Psoas muscle (tissue), 7 donors: ENCODE measurements at regions not wholly inside any gene's neighbourhood (a gene's known extent, or its start where the extent isn't known, plus 50 kb on each side); places are given as distances from the start of the nearest gene placed in this dataset.
A peak's percentile ranks its signal among the peaks of the same experiment; 100 is the strongest.

ENCODE experiments used
- ATAC-seq, 4 donors: fragments of 200-7000 bp; cut with Tn5 transposase; one replicate each; pipeline ENCODE4 v1.9.1; 2020; ENCODE audit warnings: moderate library complexity in 3 of 4, mild to moderate bottlenecking in 2 of 4
- DNase-seq, 2 donors: peaks; one replicate each; pipeline ENCODE4 v3.0.0-alpha.2; 2020
- H3K27ac ChIP-seq: fragments of 200-600 bp; one replicate; pipeline ENCODE4 v1.8.0; 2022
- H3K27me3 ChIP-seq, 3 donors: fragments of 200-600 bp in 1 of 3; one replicate each; pipeline versions ENCODE4 v1.6.1 to v1.8.0; 2013 to 2022; ENCODE audit warnings: low read length in 2 of 3, mild to moderate bottlenecking in 2 of 3, moderate library complexity in 1 of 3; ENCODE audit not compliant: insufficient read depth in 3 of 3
- H3K36me3 ChIP-seq, 2 donors: fragments of 200-600 bp in 1 of 2; one replicate each; pipeline versions ENCODE4 v1.6.1 to v1.8.0; 2013 to 2022; ENCODE audit warnings: low read depth in 1 of 2, mild to moderate bottlenecking in 1 of 2, moderate library complexity in 1 of 2; ENCODE audit not compliant: insufficient read depth in 1 of 2
- H3K4me1 ChIP-seq: fragments of 200-600 bp; one replicate; pipeline ENCODE4 v1.8.0; 2022
- H3K4me3 ChIP-seq: fragments of 200-600 bp; one replicate; pipeline ENCODE4 v1.8.0; 2022; ENCODE audit warnings: mild to moderate bottlenecking
- H3K9me3 ChIP-seq: fragments of 200-600 bp; one replicate; pipeline ENCODE4 v1.8.0; 2022
- CTCF ChIP-seq: fragments of 200-600 bp; IDR thresholded peaks from one replicate; pipeline ENCODE4 v1.8.0; 2022; ENCODE audit warnings: antibody characterized with exemption
- WGBS, 3 donors: extraction: QIAGEN DNeasy Blood & Tissue Kit; methylation state at CpG; one replicate each; pipeline versions ENCODE4 v1.1.6 to v1.1.7; 2013; 5-methylcytosine and 5-hydroxymethylcytosine counted together
- intact Hi-C, 2 donors: fragments of 100-400 bp; cut with DNase I; formaldehyde crosslinking; loops; one replicate each; pipeline versions ENCODE4 v1.11.0 to v1.14.2; 2022
- donor health status: healthy with polysubstance abuse.
- donor health status: DM: no; HTN: no; CAD: no; lungs with moderate emphysema.
- donor health status: Bipolar disorder and iron deficiency.
- donor health status: healthy.
- donor health status: DM: yes; HTN: yes; CAD: no.
- donor health status: DM: no; HTN: no; CAD: no.
- donor health status: DM: yes; HTN: yes; CAD: no.

GRCh38 chr5:23223846-23224245 is 283.6 kb upstream of the PRDM9 start:
- DNase-seq: no peak
- Histone ChIP-seq H3K4me3 (no peak overlapping the region), H3K9me3 (no peaks in the 10 kb centered on the region), H3K27ac (no peak overlapping the region), H3K36me3 (no peaks in the 10 kb centered on the region), H3K4me1 (no peaks in the 10 kb centered on the region), H3K27me3 (no peaks in the 10 kb centered on the region)
- no peak for ATAC-seq
- intact Hi-C loops: no loop called here
- no peak for TF ChIP-seq CTCF

GRCh38 chr5:23221831-23222230 is 285.6 kb upstream of the PRDM9 start:
- no peaks in the 10 kb centered on the region for H3K36me3 ChIP-seq
- ATAC-seq (no peak), DNase-seq (no peak)
- H3K4me1 ChIP-seq: no peaks in the 10 kb centered on the region
- TF ChIP-seq CTCF: no peak
- no peak overlapping the region for H3K27ac ChIP-seq
- 74 to 78% (median 75%) methylated on average over 3 of the region's 3 CpGs for WGBS, 3 donors
- H3K4me3 ChIP-seq: no peak overlapping the region
- H3K27me3 ChIP-seq: no peaks in the 10 kb centered on the region
- intact Hi-C loops: no loop called here
- no peaks in the 10 kb centered on the region for H3K9me3 ChIP-seq

DNA sequence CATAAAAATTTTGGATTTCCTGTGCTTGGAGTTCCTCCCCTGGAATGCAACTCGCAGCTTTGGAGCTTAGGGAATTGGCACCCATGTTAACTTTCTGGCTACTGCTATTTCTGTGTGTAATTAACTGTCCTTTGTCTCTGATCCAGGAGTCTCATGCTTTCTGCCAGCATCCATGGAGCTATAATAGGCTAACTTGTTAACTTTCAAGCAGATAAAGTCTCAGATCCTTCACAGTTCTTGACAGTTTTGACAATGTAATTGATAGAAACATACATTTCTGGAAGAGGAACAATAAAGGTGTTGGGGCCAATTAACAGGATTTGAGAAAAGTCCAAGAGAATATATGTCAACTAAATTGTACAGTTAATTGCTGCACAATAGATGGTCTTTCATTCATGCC is 290.2 kb upstream of the PRDM9 start:
- Histone ChIP-seq H3K4me3 (no peak overlapping the region), H3K27me3 (no peaks in the 10 kb centered on the region), H3K9me3 (no peaks in the 10 kb centered on the region), H3K36me3 (no peaks in the 10 kb centered on the region), H3K27ac (no peak overlapping the region), H3K4me1 (no peaks in the 10 kb centered on the region)
- no peak for DNase-seq
- intact Hi-C loops: no loop called here
- TF ChIP-seq CTCF: no peak
- ATAC-seq: no peak
- 7 to 24% (median 11%) methylated on average over 1 of the region's 1 CpG for WGBS, 3 donors

DNA sequence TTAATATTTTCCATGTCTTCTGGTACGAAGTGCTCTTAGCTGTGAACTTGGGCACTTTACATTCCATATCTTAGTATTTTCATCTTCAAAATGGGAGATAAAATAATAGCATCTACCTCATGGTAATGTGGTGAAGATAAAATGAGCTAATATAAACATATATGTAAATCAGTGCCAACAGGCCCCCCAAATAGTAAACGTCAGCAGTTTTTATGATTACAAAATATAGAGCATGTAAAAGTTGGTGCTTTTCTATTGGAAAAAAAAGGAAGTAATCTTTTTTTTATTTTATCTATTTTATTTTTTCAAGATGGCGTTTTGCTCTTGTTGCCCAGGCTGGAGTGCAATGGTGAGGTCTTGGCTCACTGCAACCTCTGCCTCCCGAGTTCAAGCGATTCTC is 291.1 kb upstream of the PRDM9 start:
- no peak for DNase-seq
- TF ChIP-seq CTCF: no peak
- no peak overlapping the region for H3K27ac ChIP-seq
- H3K4me1 ChIP-seq: no peaks in the 10 kb centered on the region
- H3K4me3 ChIP-seq: no peak overlapping the region
- ATAC-seq: no peak
- WGBS, 3 donors: 87 to 93% (median 88%) methylated on average over 5 of the region's 5 CpGs
- H3K27me3 ChIP-seq: no peaks in the 10 kb centered on the region
- H3K9me3 ChIP-seq: no peaks in the 10 kb centered on the region
- H3K36me3 ChIP-seq: no peaks in the 10 kb centered on the region
- intact Hi-C loops: no loop called here

DNA sequence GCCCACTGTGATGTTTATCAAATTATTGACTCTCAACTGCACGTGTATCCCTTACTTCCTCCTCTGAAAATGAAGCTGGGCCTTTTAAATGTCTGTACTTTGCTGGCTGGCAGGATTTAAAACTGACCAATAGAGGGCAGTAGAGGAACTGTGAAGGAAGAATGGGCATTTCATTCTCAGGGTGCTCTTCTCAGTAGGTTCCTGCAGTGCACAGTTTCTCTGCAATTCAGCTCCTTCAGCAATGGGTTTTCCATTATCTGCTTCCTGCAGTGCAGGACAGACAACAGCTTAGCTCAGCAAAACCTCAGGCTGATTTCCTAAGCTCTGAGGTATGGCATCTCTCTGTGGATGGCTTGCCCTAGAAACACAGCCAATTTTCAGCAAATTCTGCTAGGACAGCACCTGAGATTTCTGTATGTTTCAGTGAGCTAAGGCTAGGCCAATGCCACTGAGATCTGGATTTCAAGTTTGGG is 298.4 kb upstream of the PRDM9 start:
- TF ChIP-seq CTCF: peak; percentile 47
- WGBS, 3 donors: 0 to 3% (median 1%) methylated on average over 1 of the region's 1 CpG
- DNase-seq (no peak), ATAC-seq (peak in 1 of 4 donors; percentile 23)
- Histone ChIP-seq H3K4me3 (no peak overlapping the region), H3K36me3 (no peaks in the 10 kb centered on the region), H3K9me3 (no peaks in the 10 kb centered on the region), H3K27me3 (no peaks in the 10 kb centered on the region), H3K27ac (no peak overlapping the region), H3K4me1 (no peaks in the 10 kb centered on the region)
- intact Hi-C loops: no loop called here
